Body of pancreas (tissue), 4 donors: ENCODE measurements at regions not wholly inside any gene's neighbourhood (a gene's known extent, or its start where the extent isn't known, plus 50 kb on each side); places are given as distances from the start of the nearest gene placed in this dataset.
A peak's percentile ranks its signal among the peaks of the same experiment; 100 is the strongest.

ENCODE experiments used
- ATAC-seq: fragments of 150-250 bp; one replicate; pipeline ENCODE4 v1.9.1; 2016
- DNase-seq, 4 donors: peaks; one replicate each; pipeline ENCODE4 v3.0.0-alpha.2; 2019
- H3K27ac ChIP-seq, 4 donors: fragments of 200-600 bp; sonication (generic); 1 replicate in 3 of 4; 2 replicates in 1 of 4; pipeline versions ENCODE4 v1.5.1 to v1.6.1; 2016 to 2019; ENCODE audit warnings: mild to moderate bottlenecking in 1 of 4, mixed read lengths in 1 of 4, moderate library complexity in 1 of 4
- H3K27me3 ChIP-seq, 2 donors: fragments of 200-600 bp; sonication (generic); one replicate each; pipeline ENCODE4 v1.6.0; 2016; ENCODE audit warnings: mild to moderate bottlenecking in 1 of 2
- H3K36me3 ChIP-seq, 2 donors: fragments of 200-600 bp; sonication (generic); replicated peaks in 1 of 2; 2 replicates each; pipeline ENCODE4 v1.5.1; 2016; ENCODE audit warnings: low read depth in 2 of 2; ENCODE audit not compliant: insufficient read depth in 1 of 2
- H3K4me1 ChIP-seq: fragments of 200-600 bp; sonication (generic); one replicate; pipeline ENCODE4 v1.6.0; 2016
- H3K4me3 ChIP-seq, 2 donors: fragments of 200-600 bp; sonication (generic); 1 replicate in 1 of 2; 2 replicates in 1 of 2; pipeline ENCODE4 v1.5.1; 2016 to 2019
- H3K9me3 ChIP-seq, 3 donors: fragments of 200-600 bp; sonication (generic); 1 replicate in 2 of 3; 2 replicates in 1 of 3; pipeline ENCODE4 v1.5.1; 2016
- POLR2A ChIP-seq, 3 donors: fragments of 450-650 bp; IDR thresholded peaks; one replicate each; pipeline ENCODE4 v1.6.1; 2016; ENCODE audit warnings: antibody characterized with exemption in 3 of 3, mild to moderate bottlenecking in 2 of 3
- WGBS, 2 donors: methylation state at CpG; one replicate each; pipeline ENCODE4 v1.1.5; 2017; 5-methylcytosine and 5-hydroxymethylcytosine counted together
- intact Hi-C: fragments of 100-400 bp; cut with DNase I; formaldehyde crosslinking; loops from one replicate; pipeline ENCODE4 v1.15.1; 2023
- TF ChIP-seq, protein P1 (sequence below), 7 experiments: fragments of 450-650 bp in 4 of 7; fragments of 200-600 bp in 3 of 7; sonication (generic) in 3 of 7; IDR thresholded peaks; one replicate each; pipeline ENCODE4 v1.5.1; 2016 to 2019; ENCODE audit warnings: antibody characterized with exemption in 7 of 7

DNA sequence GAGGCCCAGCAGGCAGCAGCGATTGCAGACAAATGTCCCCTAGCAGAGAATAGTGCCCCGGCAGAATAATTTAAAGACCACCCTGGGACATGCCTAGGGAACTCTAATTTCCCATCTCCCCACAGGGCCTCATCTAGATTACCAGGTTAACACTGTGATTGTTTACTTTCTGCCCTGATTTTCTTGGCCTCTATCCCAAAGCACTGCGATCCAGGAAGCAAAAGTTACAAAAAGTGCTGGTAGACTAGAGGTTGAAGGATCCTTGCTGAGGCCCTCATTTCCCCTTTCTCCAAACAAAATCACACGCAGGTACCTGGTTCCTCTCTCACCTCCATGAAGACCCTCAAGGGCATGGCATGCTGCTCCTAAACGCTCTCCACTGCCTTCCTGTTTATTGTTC, 229.7 kb downstream of the C1orf94 start:
- Histone ChIP-seq H3K9me3 (no peaks in the 10 kb centered on the region), H3K4me1 (peaks cover 13% of the 10 kb centered on the region), H3K27ac (peak overlapping the region in 2 of 4 donors; percentile 44 to 53), H3K36me3 (no peaks in the 10 kb centered on the region), H3K27me3 (no peaks in the 10 kb centered on the region), H3K4me3 (no peak overlapping the region)
- intact Hi-C loops = no loop called here
- ATAC-seq = peak; percentile 27
- TF ChIP-seq POLR2A (IDR thresholded peaks at IDR 0.05) = no peak
- TF ChIP-seq, protein P1, sequence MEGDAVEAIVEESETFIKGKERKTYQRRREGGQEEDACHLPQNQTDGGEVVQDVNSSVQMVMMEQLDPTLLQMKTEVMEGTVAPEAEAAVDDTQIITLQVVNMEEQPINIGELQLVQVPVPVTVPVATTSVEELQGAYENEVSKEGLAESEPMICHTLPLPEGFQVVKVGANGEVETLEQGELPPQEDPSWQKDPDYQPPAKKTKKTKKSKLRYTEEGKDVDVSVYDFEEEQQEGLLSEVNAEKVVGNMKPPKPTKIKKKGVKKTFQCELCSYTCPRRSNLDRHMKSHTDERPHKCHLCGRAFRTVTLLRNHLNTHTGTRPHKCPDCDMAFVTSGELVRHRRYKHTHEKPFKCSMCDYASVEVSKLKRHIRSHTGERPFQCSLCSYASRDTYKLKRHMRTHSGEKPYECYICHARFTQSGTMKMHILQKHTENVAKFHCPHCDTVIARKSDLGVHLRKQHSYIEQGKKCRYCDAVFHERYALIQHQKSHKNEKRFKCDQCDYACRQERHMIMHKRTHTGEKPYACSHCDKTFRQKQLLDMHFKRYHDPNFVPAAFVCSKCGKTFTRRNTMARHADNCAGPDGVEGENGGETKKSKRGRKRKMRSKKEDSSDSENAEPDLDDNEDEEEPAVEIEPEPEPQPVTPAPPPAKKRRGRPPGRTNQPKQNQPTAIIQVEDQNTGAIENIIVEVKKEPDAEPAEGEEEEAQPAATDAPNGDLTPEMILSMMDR (IDR thresholded peaks at IDR 0.05) = no peak
- peak in 2 of 4 donors; percentile 14 to 16 for DNase-seq
- WGBS, 2 donors = 15 to 29% methylated on average over 5 of the region's 5 CpGs

DNA sequence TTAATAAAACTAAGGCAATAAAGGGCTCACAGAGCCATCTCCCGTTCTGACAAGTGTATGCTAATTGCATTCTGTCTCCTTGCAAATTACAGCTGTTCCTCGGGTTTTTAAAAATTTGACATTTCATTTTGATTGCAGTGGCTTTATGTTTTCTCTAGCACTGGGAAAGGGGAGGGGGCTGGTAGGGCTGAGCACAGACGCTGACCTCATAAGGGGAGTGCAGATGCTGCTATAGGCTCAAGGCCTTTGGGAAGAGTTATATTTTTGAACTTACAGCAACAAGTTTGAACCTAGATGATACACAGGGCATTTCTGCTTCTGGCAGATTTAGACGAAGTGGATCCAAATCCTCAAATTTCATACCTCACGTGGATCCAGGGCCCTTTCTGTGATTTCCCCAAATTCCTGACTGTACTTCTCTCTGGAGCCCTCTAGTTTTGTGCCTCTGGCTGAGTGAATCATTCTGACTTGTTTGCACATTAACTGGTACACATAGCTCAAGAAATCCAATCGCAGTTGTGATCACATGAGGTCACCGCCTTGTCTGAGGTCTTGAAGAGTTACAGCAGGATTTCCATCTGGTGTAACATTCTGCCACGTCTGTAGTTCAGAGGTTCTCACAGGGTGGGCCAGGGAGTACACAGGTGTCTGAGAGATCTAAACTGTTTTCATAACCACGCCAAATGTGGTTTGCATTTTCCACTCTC, 230.3 kb downstream of the C1orf94 start:
- peak overlapping the region in 2 of 4 donors; percentile 44 to 53 for H3K27ac ChIP-seq
- ATAC-seq (no peak), DNase-seq (peak in 1 of 4 donors; percentile 23)
- WGBS, 2 donors = 36 to 39% methylated on average over 9 of the region's 9 CpGs
- peaks cover 13% of the 10 kb centered on the region for H3K4me1 ChIP-seq
- TF ChIP-seq POLR2A (IDR thresholded peaks at IDR 0.05) = no peak
- TF ChIP-seq, protein P1 (IDR thresholded peaks at IDR 0.05) = no peak
- no peak overlapping the region for H3K4me3 ChIP-seq
- H3K27me3 ChIP-seq = no peaks in the 10 kb centered on the region
- no peaks in the 10 kb centered on the region for H3K9me3 ChIP-seq
- intact Hi-C loops = no loop called here
- H3K36me3 ChIP-seq = no peaks in the 10 kb centered on the region

DNA sequence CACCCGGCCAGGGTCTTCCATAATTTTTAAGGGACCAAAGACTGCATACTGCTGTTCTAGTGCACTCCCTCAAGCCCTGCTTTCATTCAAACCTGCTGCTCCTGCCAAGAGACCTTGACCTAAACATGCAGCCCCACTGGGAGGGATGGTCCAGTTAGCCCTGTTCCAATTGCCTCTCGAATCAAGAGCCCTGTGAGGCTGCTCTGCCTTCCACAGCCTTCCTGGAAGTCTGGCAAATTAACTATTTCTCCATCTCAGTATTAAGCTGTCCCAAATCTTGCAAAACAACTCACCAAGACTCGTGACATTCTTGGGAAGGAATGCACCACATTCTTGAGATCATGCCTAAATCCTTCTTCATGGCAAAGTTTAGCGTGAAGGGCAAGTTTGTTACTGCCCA, 231.3 kb downstream of the C1orf94 start:
- WGBS, 2 donors = 54 to 62% methylated on average over 4 of the region's 4 CpGs
- DNase-seq = no peak
- Histone ChIP-seq H3K27me3 (no peaks in the 10 kb centered on the region), H3K36me3 (no peaks in the 10 kb centered on the region), H3K4me3 (no peak overlapping the region), H3K9me3 (no peaks in the 10 kb centered on the region), H3K4me1 (peaks cover 13% of the 10 kb centered on the region), H3K27ac (no peak overlapping the region)
- TF ChIP-seq, protein P1 (IDR thresholded peaks at IDR 0.05) = no peak
- TF ChIP-seq POLR2A (IDR thresholded peaks at IDR 0.05) = no peak
- intact Hi-C loops = no loop called here
- no peak for ATAC-seq

DNA sequence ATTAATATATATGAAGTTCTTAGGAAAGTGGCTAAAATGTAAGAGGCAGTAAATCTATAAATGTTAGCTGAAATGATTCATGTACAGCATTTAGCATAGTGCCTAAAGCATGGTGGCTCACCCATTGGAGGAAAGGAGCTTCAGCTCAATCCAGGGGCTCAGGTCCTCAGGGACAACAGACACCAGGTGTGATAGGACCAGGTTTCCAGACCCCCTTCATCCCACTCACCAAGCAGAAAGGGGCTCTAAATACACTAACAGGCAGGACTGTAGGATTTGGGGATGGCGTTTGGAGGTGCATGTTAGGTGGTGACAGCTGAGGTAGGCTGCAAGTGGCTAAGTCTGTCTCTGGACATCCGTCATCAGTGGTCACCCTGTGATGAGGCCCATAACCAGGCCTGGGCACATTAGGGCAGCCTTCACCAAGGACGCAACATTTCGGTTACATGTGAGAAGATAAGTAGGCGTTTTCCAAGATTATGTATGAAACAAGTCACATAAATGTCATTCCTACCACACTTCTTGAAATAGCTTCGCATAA, 233.1 kb downstream of the C1orf94 start:
- DNase-seq = no peak
- no peak for TF ChIP-seq POLR2A (IDR thresholded peaks at IDR 0.05)
- TF ChIP-seq, protein P1 (IDR thresholded peaks at IDR 0.05) = no peak
- intact Hi-C loops = no loop called here

More for the DNA sequence above, 233.1 kb downstream of the C1orf94 start:
- peaks cover 13% of the 10 kb centered on the region for H3K4me1 ChIP-seq
- H3K9me3 ChIP-seq = no peaks in the 10 kb centered on the region
- no peak for ATAC-seq
- no peak overlapping the region for H3K27ac ChIP-seq
- H3K36me3 ChIP-seq = no peaks in the 10 kb centered on the region
- WGBS, 2 donors = 71 to 77% methylated on average over 6 of the region's 6 CpGs
- H3K27me3 ChIP-seq = no peaks in the 10 kb centered on the region
- H3K4me3 ChIP-seq = no peak overlapping the region
